K562 (cell line): ENCODE measurements at regions not wholly inside any gene's neighbourhood (a gene's known extent, or its start where the extent isn't known, plus 50 kb on each side); places are given as distances from the start of the nearest gene placed in this dataset.

Experiments
- ATAC-seq: fragments of 200-7000 bp; cut with Tn5 transposase; 3 replicates; pipeline ENCODE4 v1.9.1; 2020; ENCODE audit warnings: moderate library complexity
- BruUV-seq: library from RNA; stranded (reverse); fragments of 400-500 nt; replicated peaks from 2 replicates; lab custom pipeline; 2021; lab: Mats Ljungman, UMichigan
- CTCF ChIA-PET: fragments of 300-600 bp; formaldehyde crosslinking; extraction: SDS; loops from one replicate; lab custom pipeline; 2021; ENCODE audit warnings: low intra/inter-chr PET ratio; lab: Yijun Ruan, JAX
- POLR2A ChIA-PET: fragments of 300-600, 350-650 bp; sonication (Branson Sonifier 250); formaldehyde crosslinking; extraction: SDS; loops from one replicate; lab custom pipeline; 2021; ENCODE audit warnings: antibody characterized with exemption, inconsistent platforms; lab: Yijun Ruan, JAX
- DNase-seq, 4 experiments: peaks; one replicate each; pipeline versions ENCODE4 v3.0.0 to v3.0.0-alpha.2; 2011 to 2018; ENCODE audit warnings: low spot score in 3 of 4, mixed read lengths in 3 of 4; ENCODE audit errors: extremely low read depth in 1 of 4
- FAIRE-seq: peaks from 2 replicates; lab custom pipeline; 2011; peaks lifted over from hg19 to GRCh38; lab: Jason Lieb, UNC
- H2AFZ ChIP-seq: 2 replicates; pipeline ENCODE4 v1.6.0; 2011; ENCODE audit warnings: low read depth, low read length, control low read depth, inconsistent platforms
- H3K27ac ChIP-seq: fragments of 200-600 bp; 3 replicates; pipeline ENCODE4 v1.8.0; 2011; ENCODE audit warnings: low read depth, mild to moderate bottlenecking, control low read depth, inconsistent platforms, low read length, moderate library complexity, mixed read lengths; ENCODE audit errors: extremely low read depth
- H3K27me3 ChIP-seq, 2 experiments: fragments of 300-600 bp in 1 of 2; 2 replicates in 1 of 2; 3 replicates in 1 of 2; pipeline versions ENCODE4 v1.6.0 to v1.8.0; 2011; ENCODE audit warnings: inconsistent platforms in 2 of 2, low read length in 2 of 2, mild to moderate bottlenecking in 1 of 2, mixed read lengths in 1 of 2, moderate library complexity in 1 of 2; ENCODE audit not compliant: control insufficient read depth in 2 of 2, insufficient read depth in 2 of 2
- H3K36me3 ChIP-seq: fragments of 300-600 bp; 3 replicates; pipeline ENCODE4 v1.8.0; 2011; ENCODE audit warnings: mild to moderate bottlenecking, low read length, inconsistent platforms; ENCODE audit not compliant: control insufficient read depth, insufficient read depth
- H3K4me1 ChIP-seq, 2 experiments: fragments of 200-600 bp in 1 of 2; replicated peaks in 1 of 2; 2 replicates in 1 of 2; 3 replicates in 1 of 2; pipeline versions ENCODE4 v1.5.1 to v1.8.0; 2011; ENCODE audit warnings: inconsistent platforms in 2 of 2, low read length in 2 of 2, mild to moderate bottlenecking in 1 of 2, mixed read lengths in 1 of 2, moderate library complexity in 1 of 2; ENCODE audit not compliant: control insufficient read depth in 2 of 2, insufficient read depth in 2 of 2
- H3K4me2 ChIP-seq: 2 replicates; pipeline ENCODE4 v1.6.1; 2011; ENCODE audit warnings: low read length, control low read depth, inconsistent platforms, mixed read lengths; ENCODE audit not compliant: insufficient read depth
- H3K4me3 ChIP-seq: fragments of 200-600 bp; sonication (generic), shearing (Covaris generic); 2 replicates; pipeline ENCODE4 v1.5.1; 2016; ENCODE audit warnings: control low read depth, inconsistent platforms
- H3K79me2 ChIP-seq: fragments of 200-600 bp; 3 replicates; pipeline ENCODE4 v1.8.0; 2011; ENCODE audit warnings: low read length, inconsistent platforms; ENCODE audit not compliant: control insufficient read depth, insufficient read depth
- H3K9ac ChIP-seq, 2 experiments: 2 replicates each; pipeline versions ENCODE4 v1.6.0 to v1.6.1; 2011; ENCODE audit warnings: low read depth in 2 of 2, low read length in 2 of 2, control low read depth in 1 of 2, inconsistent platforms in 1 of 2, mild to moderate bottlenecking in 1 of 2, mixed read lengths in 1 of 2; ENCODE audit not compliant: insufficient read depth in 1 of 2
- H3K9me1 ChIP-seq: one replicate; pipeline ENCODE4 v1.6.0; 2011; ENCODE audit warnings: inconsistent platforms, mild to moderate bottlenecking, low read length, moderate library complexity; ENCODE audit not compliant: control insufficient read depth, insufficient read depth
- H3K9me3 ChIP-seq: replicated peaks from 2 replicates; pipeline ENCODE4 v1.5.1; 2011; ENCODE audit warnings: low read depth, low read length, inconsistent platforms; ENCODE audit not compliant: control insufficient read depth, insufficient read depth
- H4K20me1 ChIP-seq: replicated peaks from 2 replicates; pipeline ENCODE4 v1.6.1; 2011; ENCODE audit warnings: low read length, inconsistent platforms, mixed read lengths; ENCODE audit not compliant: control insufficient read depth, insufficient read depth
- CBX2 ChIP-seq: fragments of 200-600 bp; sonication (generic); IDR thresholded peaks from one replicate; pipeline ENCODE4 v1.6.1; 2012; ENCODE audit warnings: mild to moderate bottlenecking, low read length, inconsistent platforms; ENCODE audit not compliant: insufficient read depth, poor library complexity, severe bottlenecking
- DDX20 ChIP-seq: fragments of 450-650 bp; IDR thresholded peaks from 2 replicates; pipeline ENCODE4 v1.6.1; 2016; ENCODE audit warnings: missing genetic modification characterization, low read depth, mild to moderate bottlenecking, missing compliant biosample characterization, moderate library complexity
- HDAC2 ChIP-seq: fragments of 450-650 bp; IDR thresholded peaks from 2 replicates; pipeline ENCODE4 v1.6.1; 2016; ENCODE audit warnings: mild to moderate bottlenecking
- KHSRP ChIP-seq: fragments of 450-650 bp; IDR thresholded peaks from 2 replicates; pipeline ENCODE4 v1.6.1; 2017
- MTA1 ChIP-seq: fragments of 450-650 bp; IDR thresholded peaks from 2 replicates; pipeline ENCODE4 v1.6.1; 2017; ENCODE audit warnings: borderline replicate concordance
- POLR2AphosphoS5 ChIP-seq: IDR thresholded peaks from 2 replicates; pipeline ENCODE4 v1.6.1; 2011; ENCODE audit warnings: mild to moderate bottlenecking, low read depth, low read length, moderate library complexity; ENCODE audit not compliant: control insufficient read depth, insufficient read depth
- PTRF ChIP-seq: fragments of 450-650 bp; IDR thresholded peaks from 2 replicates; pipeline ENCODE4 v1.6.1; 2016; ENCODE audit warnings: mild to moderate bottlenecking, missing genetic modification characterization, missing compliant biosample characterization
- RNF2 ChIP-seq: sonication (generic); IDR thresholded peaks from 2 replicates; pipeline ENCODE4 v1.6.1; 2016
- SRSF1 ChIP-seq: fragments of 200-400 bp; formaldehyde crosslinking; IDR thresholded peaks from 2 replicates; pipeline ENCODE4 v1.6.1; 2017; ENCODE audit warnings: mild to moderate bottlenecking, low read depth, low read length, moderate library complexity
- TGIF2 ChIP-seq: sonication (generic); formaldehyde crosslinking; IDR thresholded peaks from 2 replicates; pipeline ENCODE4 v1.8.1; 2022; ENCODE audit warnings: mild to moderate bottlenecking, missing genetic modification reagents, moderate library complexity
- ZBED1 ChIP-seq: IDR thresholded peaks from 2 replicates; pipeline ENCODE4 v1.6.1; 2014
- ZNF274 ChIP-seq: IDR thresholded peaks from 2 replicates; pipeline ENCODE4 v1.6.1; 2011; ENCODE audit warnings: low read depth, mild to moderate bottlenecking, low read length, moderate library complexity, borderline replicate concordance
- ZNF561 ChIP-seq: fragments of 450-650 bp; formaldehyde crosslinking; conservative IDR thresholded peaks from 2 replicates; pipeline ENCODE4 v1.4.0; 2020; ENCODE audit warnings: mild to moderate bottlenecking, moderate library complexity
- WGBS: fragments of 100-300 bp; shearing (Covaris generic); methylation state at CpG from one replicate; pipeline ENCODE4 v1.1.6; 2016; ENCODE audit warnings: low coverage, mixed read lengths; ENCODE audit not compliant: insufficient coverage; ENCODE audit errors: missing lambda C conversion rate; 5-methylcytosine and 5-hydroxymethylcytosine counted together
- in situ Hi-C: fragments of 300-500 bp; cut with MboI; formaldehyde crosslinking; loops from 4 replicates; pipeline ENCODE4 v1.15.0; 2018; ENCODE audit warnings: inconsistent platforms, mixed read lengths
- intact Hi-C: fragments of 100-400 bp; cut with micrococcal nuclease; formaldehyde crosslinking; loops from 2 replicates; pipeline ENCODE4 v1.14.2; 2022
- TF ChIP-seq, protein P1 (sequence below): fragments of 450-650 bp; IDR thresholded peaks from 2 replicates; pipeline ENCODE4 v1.6.1; 2016; ENCODE audit warnings: low read depth, mild to moderate bottlenecking, moderate library complexity

DNA sequence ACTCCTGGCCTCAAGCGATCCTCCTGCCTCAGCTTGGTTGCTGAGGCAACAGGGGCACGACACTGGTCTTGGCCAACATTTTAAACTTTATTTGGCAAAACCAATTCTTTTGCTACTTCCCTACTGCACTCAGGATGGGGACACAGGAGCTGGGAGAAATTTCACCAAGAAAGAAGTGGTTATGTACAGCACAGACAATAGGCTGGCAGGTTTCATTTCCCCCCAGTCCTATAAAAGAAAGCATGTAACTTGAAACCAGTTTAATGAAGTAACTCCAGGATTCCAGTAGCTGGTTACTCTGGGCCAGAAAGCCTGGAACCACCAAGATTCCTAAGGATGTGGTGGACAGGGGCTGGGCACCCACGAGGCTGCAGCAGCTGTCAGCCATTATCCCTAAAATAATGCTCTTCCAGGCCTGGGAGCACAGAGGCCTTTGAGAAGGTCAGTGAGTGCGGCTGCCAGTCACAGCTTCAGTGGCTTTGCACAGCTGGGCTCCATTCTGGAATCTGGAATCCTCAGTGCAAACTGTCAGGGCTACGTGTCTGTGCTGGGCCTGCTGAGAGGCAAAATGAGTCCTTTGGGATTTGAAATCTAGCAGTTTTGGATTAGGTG is 142.3 kb upstream of the ITGA6 start:
- H3K4me2 ChIP-seq: no peak overlapping the region
- intact Hi-C loops: loop anchor here (10.0 kb wide), 1 partner anchor 180 kb away; no protein-coding TSS in a partner anchor
- POLR2A ChIA-PET: interaction anchor here (0.6 to 0.7 kb wide), 2 partner anchors 21 to 1413 kb away, joined by 3 read pairs; no protein-coding TSS in a partner anchor

DNA sequence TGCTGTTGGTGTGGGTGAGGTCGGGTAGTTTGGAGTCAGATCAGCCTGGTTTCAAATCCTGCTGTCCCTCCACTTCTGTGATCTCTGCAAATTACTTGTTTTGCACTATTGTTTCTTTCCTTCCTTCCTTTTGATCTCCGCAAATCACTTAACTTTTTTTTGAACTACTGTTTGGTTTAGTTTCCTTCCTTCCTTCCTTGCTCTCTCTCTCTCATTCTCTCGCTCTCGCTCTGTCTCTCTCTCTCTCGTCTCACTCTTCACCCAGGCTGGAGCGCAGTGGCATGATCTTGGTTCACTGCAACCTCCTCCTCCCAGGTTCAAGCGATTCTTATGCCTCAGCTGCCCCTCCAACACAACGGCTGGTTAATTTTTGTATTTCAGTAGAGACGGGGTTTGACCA is 141.6 kb upstream of the ITGA6 start:
- ChIA-PET CTCF (no interaction called here), POLR2A (interaction anchor here (0.6 kb wide), 1 partner anchor 1414 kb away, joined by 3 read pairs; no protein-coding TSS in a partner anchor)
- in situ Hi-C loops: no loop called here
- no peak overlapping the region for H2AFZ ChIP-seq
- H3K9me3 ChIP-seq: no peaks in the 10 kb centered on the region
- intact Hi-C loops: loop anchor here (10.0 kb wide), 1 partner anchor 179 kb away; no protein-coding TSS in a partner anchor
- no peak for DNase-seq
- BruUV-seq: no TSS peak
- no peaks in the 10 kb centered on the region for H4K20me1 ChIP-seq
- no peaks in the 10 kb centered on the region for H3K9me1 ChIP-seq
- WGBS: 0% methylated on average over 9 of the region's 9 CpGs
- H3K27me3 ChIP-seq: peaks cover 2 to 17% of the 10 kb centered on the region in 2 experiments; a peak in 2 of 5 replicates
- no peaks in the 10 kb centered on the region for H3K79me2 ChIP-seq
- H3K4me3 ChIP-seq: no peak overlapping the region
- no peak overlapping the region for H3K4me2 ChIP-seq
- H3K4me1 ChIP-seq: no peaks in the 10 kb centered on the region
- H3K9ac ChIP-seq: no peak overlapping the region
- FAIRE-seq: no peak
- no peak for ATAC-seq
- no peaks in the 10 kb centered on the region for H3K36me3 ChIP-seq
- H3K27ac ChIP-seq: no peak overlapping the region
- no peak for TF ChIP-seq DDX20 (tag)
- no peak for TF ChIP-seq TGIF2 (CRISPR knock-in tag)
- TF ChIP-seq CBX2: no peak
- TF ChIP-seq RNF2: no peak
- no peak for TF ChIP-seq SRSF1
- TF ChIP-seq POLR2AphosphoS5: no peak
- TF ChIP-seq, protein P1, sequence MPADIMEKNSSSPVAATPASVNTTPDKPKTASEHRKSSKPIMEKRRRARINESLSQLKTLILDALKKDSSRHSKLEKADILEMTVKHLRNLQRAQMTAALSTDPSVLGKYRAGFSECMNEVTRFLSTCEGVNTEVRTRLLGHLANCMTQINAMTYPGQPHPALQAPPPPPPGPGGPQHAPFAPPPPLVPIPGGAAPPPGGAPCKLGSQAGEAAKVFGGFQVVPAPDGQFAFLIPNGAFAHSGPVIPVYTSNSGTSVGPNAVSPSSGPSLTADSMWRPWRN: no peak
- no peak for TF ChIP-seq HDAC2
- no peak for TF ChIP-seq ZBED1
- TF ChIP-seq ZNF274: no peak
- TF ChIP-seq KHSRP: no peak
- TF ChIP-seq PTRF (tag): no peak

More for the DNA sequence above, 142.3 kb upstream of the ITGA6 start:
- no peaks in the 10 kb centered on the region for H3K4me1 ChIP-seq
- H4K20me1 ChIP-seq: no peaks in the 10 kb centered on the region
- TF ChIP-seq MTA1: no peak
- no peak for TF ChIP-seq ZNF561 (CRISPR knock-in tag)
- CTCF ChIA-PET: no interaction called here
- H2AFZ ChIP-seq: no peak overlapping the region
- no peak overlapping the region for H3K27ac ChIP-seq
- WGBS: 0% methylated on average over 5 of the region's 5 CpGs
- no peak for FAIRE-seq
- BruUV-seq: no TSS peak
- H3K9me3 ChIP-seq: no peaks in the 10 kb centered on the region
- ATAC-seq: no peak
- H3K9ac ChIP-seq: no peak overlapping the region
- no peaks in the 10 kb centered on the region for H3K9me1 ChIP-seq
- no peaks in the 10 kb centered on the region for H3K36me3 ChIP-seq
- no peak for DNase-seq
- no peak overlapping the region for H3K4me3 ChIP-seq
- H3K79me2 ChIP-seq: no peaks in the 10 kb centered on the region
- in situ Hi-C loops: no loop called here
- peaks cover 2 to 17% of the 10 kb centered on the region in 2 experiments; a peak in 2 of 5 replicates for H3K27me3 ChIP-seq
